CD8-positive, alpha-beta memory T cell (primary cell): ENCODE measurements at regions not wholly inside any gene's neighbourhood (a gene's known extent, or its start where the extent isn't known, plus 50 kb on each side); places are given as distances from the start of the nearest gene placed in this dataset.
A peak's percentile ranks its signal among the peaks of the same experiment; 100 is the strongest.

Experiments
- CTCF ChIA-PET: fragments of 350-600 bp; sonication (Branson Sonifier 250); formaldehyde crosslinking; loops from one replicate; lab custom pipeline; 2021; ENCODE audit warnings: antibody characterized with exemption; lab: Charles Lee
- POLR2A ChIA-PET: fragments of 350-600 bp; sonication (Branson Sonifier 250); formaldehyde crosslinking; loops from one replicate; lab custom pipeline; 2021; ENCODE audit warnings: antibody characterized with exemption; lab: Charles Lee
- DNase-seq, 5 donors: peaks; one replicate each; pipeline versions ENCODE4 v3.0.0 to v3.0.0-alpha.2; 2020 to 2022; ENCODE audit warnings: mixed read lengths in 1 of 5
- H3K27ac ChIP-seq: one replicate; pipeline ENCODE4 v1.7.0; 2013; ENCODE audit warnings: low read depth, mild to moderate bottlenecking, low read length, moderate library complexity
- H3K27me3 ChIP-seq: 2 replicates; pipeline ENCODE4 v1.7.0; 2013; ENCODE audit warnings: low read length, mild to moderate bottlenecking; ENCODE audit not compliant: insufficient read depth, poor library complexity, severe bottlenecking
- H3K36me3 ChIP-seq: 2 replicates; pipeline ENCODE4 v1.7.0; 2013; ENCODE audit warnings: mild to moderate bottlenecking, low read length, moderate library complexity; ENCODE audit not compliant: insufficient read depth
- H3K4me1 ChIP-seq: 2 replicates; pipeline ENCODE4 v1.7.0; 2013; ENCODE audit warnings: mild to moderate bottlenecking, low read length, moderate library complexity; ENCODE audit not compliant: insufficient read depth
- H3K4me3 ChIP-seq: 2 replicates; pipeline ENCODE4 v1.7.0; 2013; ENCODE audit warnings: mild to moderate bottlenecking, low read length
- H3K9me3 ChIP-seq: 2 replicates; pipeline ENCODE4 v1.7.0; 2013; ENCODE audit warnings: mild to moderate bottlenecking, low read length
- H3K27ac Mint-ChIP-seq, 8 donors: one replicate each; pipeline ENCODE4 v1.8.0; 2020 to 2021; ENCODE audit warnings: mixed read lengths in 8 of 8, mild to moderate bottlenecking in 6 of 8, inconsistent platforms in 3 of 8, moderate library complexity in 3 of 8
- H3K27me3 Mint-ChIP-seq, 2 donors: one replicate each; pipeline ENCODE4 v1.8.0; 2020 to 2021; ENCODE audit warnings: mixed read lengths in 2 of 2, mild to moderate bottlenecking in 1 of 2, moderate library complexity in 1 of 2
- H3K36me3 Mint-ChIP-seq, 3 donors: one replicate each; pipeline ENCODE4 v1.8.0; 2020 to 2021; ENCODE audit warnings: mixed read lengths in 3 of 3, inconsistent platforms in 1 of 3, mild to moderate bottlenecking in 1 of 3
- H3K4me1 Mint-ChIP-seq, 3 donors: one replicate each; pipeline ENCODE4 v1.8.0; 2020 to 2021; ENCODE audit warnings: mixed read lengths in 3 of 3, inconsistent platforms in 1 of 3, mild to moderate bottlenecking in 1 of 3
- H3K4me3 Mint-ChIP-seq, 7 donors: one replicate each; pipeline ENCODE4 v1.8.0; 2020 to 2021; ENCODE audit warnings: mixed read lengths in 7 of 7, mild to moderate bottlenecking in 6 of 7, moderate library complexity in 4 of 7, inconsistent platforms in 2 of 7
- H3K9me3 Mint-ChIP-seq, 5 donors: one replicate each; pipeline ENCODE4 v1.8.0; 2020 to 2022; ENCODE audit warnings: mixed read lengths in 5 of 5, mild to moderate bottlenecking in 3 of 5, moderate library complexity in 2 of 5, inconsistent platforms in 1 of 5

GRCh38 chr10:8428654-8429053 lies 374.2 kb downstream of the GATA3 start:
- no peak for DNase-seq
- no peaks in the 10 kb centered on the region for H3K36me3 Mint-ChIP-seq
- Histone ChIP-seq H3K27me3 (no peaks in the 10 kb centered on the region), H3K27ac (no peak overlapping the region), H3K4me1 (peaks cover 12% of the 10 kb centered on the region), H3K9me3 (no peaks in the 10 kb centered on the region), H3K4me3 (no peak overlapping the region), H3K36me3 (no peaks in the 10 kb centered on the region)
- ChIA-PET POLR2A (no interaction called here), CTCF (interaction anchor here (1.4 to 1.5 kb wide), 2 partner anchors 10 to 16 kb away, joined by 4 read pairs; no protein-coding TSS in a partner anchor)
- H3K27me3 Mint-ChIP-seq: peaks cover 0 to 2% of the 10 kb centered on the region in 2 donors
- H3K27ac Mint-ChIP-seq: no peak overlapping the region
- no peaks in the 10 kb centered on the region for H3K9me3 Mint-ChIP-seq
- peaks cover 14 to 23% (median 18%) of the 10 kb centered on the region in 3 donors for H3K4me1 Mint-ChIP-seq
- no peak overlapping the region for H3K4me3 Mint-ChIP-seq

DNA sequence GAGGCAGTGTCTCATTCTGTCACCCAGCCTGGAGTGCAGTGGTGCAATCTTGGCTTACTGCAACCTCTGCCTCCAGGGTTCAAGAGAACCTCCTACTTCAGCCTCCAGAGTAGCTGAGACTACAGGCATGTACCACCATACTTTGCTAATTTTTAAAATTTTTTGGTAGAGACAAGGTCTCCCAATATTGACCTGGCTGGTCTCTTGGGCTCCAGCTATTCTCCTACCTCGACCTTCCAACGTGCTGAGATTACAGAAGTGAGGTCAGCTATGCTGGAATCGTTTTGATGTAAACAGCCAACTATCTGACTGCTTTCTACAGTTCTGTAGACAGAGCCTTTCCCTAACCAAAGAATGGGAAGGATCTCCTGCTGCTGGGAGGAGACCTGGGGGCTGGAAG lies 375.8 kb downstream of the GATA3 start:
- H3K27me3 Mint-ChIP-seq: peaks cover 0 to 5% of the 10 kb centered on the region in 2 donors
- H3K36me3 Mint-ChIP-seq: no peaks in the 10 kb centered on the region

GRCh38 chr10:8431511-8431910 lies 377.0 kb downstream of the GATA3 start:
- Histone ChIP-seq H3K9me3 (no peaks in the 10 kb centered on the region), H3K4me1 (no peaks in the 10 kb centered on the region), H3K4me3 (no peak overlapping the region), H3K27ac (no peak overlapping the region), H3K36me3 (no peaks in the 10 kb centered on the region), H3K27me3 (no peaks in the 10 kb centered on the region)
- Mint-ChIP-seq H3K4me3 (no peak overlapping the region), H3K36me3 (no peaks in the 10 kb centered on the region), H3K27me3 (peaks cover 0 to 5% of the 10 kb centered on the region in 2 donors), H3K4me1 (peaks cover 0 to 8% (median 0%) of the 10 kb centered on the region in 3 donors), H3K9me3 (no peaks in the 10 kb centered on the region), H3K27ac (peak overlapping the region in 1 of 8 donors; percentile 6)
- ChIA-PET POLR2A (no interaction called here), CTCF (interaction anchor here (0.8 to 1.7 kb wide), 3 partner anchors 15 to 58 kb away, joined by 3 to 5 read pairs (median 4); no protein-coding TSS in a partner anchor)
- DNase-seq: no peak

More for the DNA sequence above, 375.8 kb downstream of the GATA3 start:
- Mint-ChIP-seq H3K4me3 (no peak overlapping the region), H3K4me1 (peaks cover 3 to 12% (median 8%) of the 10 kb centered on the region in 3 donors), H3K27ac (no peak overlapping the region), H3K9me3 (no peaks in the 10 kb centered on the region)
- POLR2A ChIA-PET: interaction anchor here (0.7 kb wide), 1 partner anchor 98 kb away, joined by 3 read pairs; no protein-coding TSS in a partner anchor
- no peaks in the 10 kb centered on the region for H3K27me3 ChIP-seq
- H3K36me3 ChIP-seq: no peaks in the 10 kb centered on the region
- no peak for DNase-seq
- H3K9me3 ChIP-seq: no peaks in the 10 kb centered on the region
- H3K4me1 ChIP-seq: peaks cover 1% of the 10 kb centered on the region
- no peak overlapping the region for H3K27ac ChIP-seq
- H3K4me3 ChIP-seq: no peak overlapping the region
- CTCF ChIA-PET: interaction anchor here (1.4 to 1.7 kb wide), 2 partner anchors 8 to 23 kb away, joined by 4 to 5 read pairs; no protein-coding TSS in a partner anchor

GRCh38 chr10:8435186-8436055 lies 380.9 kb downstream of the GATA3 start:
- POLR2A ChIA-PET: interaction anchor here (0.6 kb wide), 1 partner anchor 19 kb away, joined by 3 read pairs; no protein-coding TSS in a partner anchor
- no peaks in the 10 kb centered on the region for H3K36me3 ChIP-seq
- no peaks in the 10 kb centered on the region for H3K27me3 ChIP-seq
- no peak overlapping the region for H3K27ac ChIP-seq
- H3K9me3 Mint-ChIP-seq: no peaks in the 10 kb centered on the region
- no peak for DNase-seq
- H3K27me3 Mint-ChIP-seq: peaks cover 0 to 5% of the 10 kb centered on the region in 2 donors
- H3K9me3 ChIP-seq: no peaks in the 10 kb centered on the region
- H3K4me1 ChIP-seq: peaks cover 23% of the 10 kb centered on the region
- CTCF ChIA-PET: interaction anchor here (0.6 to 0.9 kb wide), 2 partner anchors 8 to 60 kb away, joined by 3 read pairs; no protein-coding TSS in a partner anchor
- H3K36me3 Mint-ChIP-seq: no peaks in the 10 kb centered on the region
- no peak overlapping the region for H3K4me3 ChIP-seq
- H3K4me3 Mint-ChIP-seq: no peak overlapping the region
- peaks cover 24 to 37% (median 30%) of the 10 kb centered on the region in 3 donors for H3K4me1 Mint-ChIP-seq
- no peak overlapping the region for H3K27ac Mint-ChIP-seq

GRCh38 chr10:8437896-8438295 lies 383.4 kb downstream of the GATA3 start:
- Histone ChIP-seq H3K9me3 (no peaks in the 10 kb centered on the region), H3K36me3 (no peaks in the 10 kb centered on the region), H3K27ac (no peak overlapping the region), H3K4me3 (no peak overlapping the region), H3K4me1 (peaks cover 23% of the 10 kb centered on the region), H3K27me3 (no peaks in the 10 kb centered on the region)
- POLR2A ChIA-PET: no interaction called here
- CTCF ChIA-PET: interaction anchor here (0.6 to 1.9 kb wide), 5 partner anchors 8 to 385 kb away, joined by 3 to 5 read pairs (median 3); no protein-coding TSS in a partner anchor
- no peaks in the 10 kb centered on the region for H3K9me3 Mint-ChIP-seq
- DNase-seq: no peak
- H3K27me3 Mint-ChIP-seq: peaks cover 0 to 4% of the 10 kb centered on the region in 2 donors
- peak overlapping the region in 3 of 7 donors; percentile 21 to 59 (median 32) for H3K4me3 Mint-ChIP-seq
- peaks cover 26 to 32% (median 31%) of the 10 kb centered on the region in 3 donors for H3K4me1 Mint-ChIP-seq
- no peaks in the 10 kb centered on the region for H3K36me3 Mint-ChIP-seq
- H3K27ac Mint-ChIP-seq: peak overlapping the region in 5 of 8 donors; percentile 16 to 94 (median 80)

DNA sequence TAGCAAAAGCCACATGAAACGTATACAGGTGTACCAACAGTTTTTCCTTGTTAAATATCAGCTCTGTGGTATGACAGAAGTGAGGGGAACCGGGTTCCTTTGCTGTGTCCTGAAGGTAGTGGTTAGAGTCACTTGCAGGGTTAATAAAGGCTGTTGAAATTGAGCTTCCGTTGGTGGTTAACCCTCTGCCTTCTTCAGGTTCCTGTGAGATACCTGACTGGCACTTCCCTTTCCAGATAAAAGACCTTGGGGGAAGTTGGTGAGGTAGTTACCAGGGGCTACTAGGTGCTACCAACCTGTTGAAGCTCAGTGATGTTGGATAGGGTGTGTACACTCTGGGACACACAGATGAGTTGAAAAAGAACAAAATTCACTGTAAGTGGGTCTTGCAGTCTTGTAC lies 384.1 kb downstream of the GATA3 start:
- Mint-ChIP-seq H3K9me3 (no peaks in the 10 kb centered on the region), H3K36me3 (no peaks in the 10 kb centered on the region), H3K4me3 (peak overlapping the region in 6 of 7 donors; percentile 18 to 67 (median 29)), H3K27ac (peak overlapping the region in 5 of 8 donors; percentile 64 to 94 (median 80)), H3K27me3 (peaks cover 0 to 4% of the 10 kb centered on the region in 2 donors), H3K4me1 (peaks cover 26 to 35% (median 34%) of the 10 kb centered on the region in 3 donors)
- peak overlapping the region; percentile 0 for H3K4me3 ChIP-seq
- no peak overlapping the region for H3K27ac ChIP-seq
- DNase-seq: peak in 3 of 5 donors; percentile 3 to 69 (median 54)
- H3K27me3 ChIP-seq: no peaks in the 10 kb centered on the region
- CTCF ChIA-PET: interaction anchor here (1.3 to 1.9 kb wide), 3 partner anchors 9 to 386 kb away, joined by 3 to 5 read pairs (median 4); no protein-coding TSS in a partner anchor
- H3K4me1 ChIP-seq: peaks cover 23% of the 10 kb centered on the region
- no peaks in the 10 kb centered on the region for H3K9me3 ChIP-seq
- H3K36me3 ChIP-seq: no peaks in the 10 kb centered on the region
- POLR2A ChIA-PET: interaction anchor here (0.9 kb wide), 1 partner anchor 24 kb away, joined by 4 read pairs; no protein-coding TSS in a partner anchor

GRCh38 chr10:8439040-8439439 lies 384.6 kb downstream of the GATA3 start:
- ChIA-PET CTCF (interaction anchor here (1.3 to 1.9 kb wide), 3 partner anchors 10 to 386 kb away, joined by 3 to 5 read pairs (median 4); no protein-coding TSS in a partner anchor), POLR2A (interaction anchor here (0.9 kb wide), 1 partner anchor 25 kb away, joined by 4 read pairs; no protein-coding TSS in a partner anchor)
- no peak overlapping the region for H3K27ac ChIP-seq
- no peaks in the 10 kb centered on the region for H3K27me3 ChIP-seq
- Mint-ChIP-seq H3K36me3 (no peaks in the 10 kb centered on the region), H3K4me3 (peak overlapping the region in 6 of 7 donors; percentile 18 to 67 (median 29)), H3K4me1 (peaks cover 26 to 39% (median 38%) of the 10 kb centered on the region in 3 donors), H3K27ac (peak overlapping the region in 6 of 8 donors; percentile 54 to 94 (median 74)), H3K27me3 (peaks cover 0 to 4% of the 10 kb centered on the region in 2 donors), H3K9me3 (no peaks in the 10 kb centered on the region)
- no peak overlapping the region for H3K4me3 ChIP-seq
- H3K36me3 ChIP-seq: no peaks in the 10 kb centered on the region
- DNase-seq: no peak
- H3K4me1 ChIP-seq: peaks cover 23% of the 10 kb centered on the region
- no peaks in the 10 kb centered on the region for H3K9me3 ChIP-seq
